GM23338 (cell line): ENCODE measurements at regions not wholly inside any gene's neighbourhood (a gene's known extent, or its start where the extent isn't known, plus 50 kb on each side); places are given as distances from the start of the nearest gene placed in this dataset.

Experiments used
- ATAC-seq: fragments of 200-7000 bp; cut with Tn5 transposase; 3 replicates; pipeline ENCODE4 v1.9.1; 2020
- DNase-seq: peaks from one replicate; pipeline ENCODE4 v3.0.0-alpha.2; 2015; ENCODE audit warnings: low spot score
- H2AFZ ChIP-seq: fragments of 200-600 bp; sonication (generic); 2 replicates; pipeline ENCODE4 v1.8.0; 2016; ENCODE audit warnings: antibody characterized with exemption, mild to moderate bottlenecking, moderate library complexity
- H3F3A ChIP-seq: fragments of 200-600 bp; sonication (generic); replicated peaks from 2 replicates; pipeline ENCODE4 v1.8.0; 2017; ENCODE audit warnings: antibody characterized with exemption, mixed run types, low read depth
- H3K27ac ChIP-seq: fragments of 200-600 bp; sonication (generic); 2 replicates; pipeline ENCODE4 v1.6.1; 2016; ENCODE audit warnings: low read depth
- H3K27me3 ChIP-seq: fragments of 200-600 bp; sonication (generic); 2 replicates; pipeline ENCODE4 v1.8.0; 2016; ENCODE audit warnings: mild to moderate bottlenecking, mixed run types, moderate library complexity; ENCODE audit not compliant: insufficient read depth
- H3K36me3 ChIP-seq: fragments of 200-600 bp; sonication (generic); 2 replicates; pipeline ENCODE4 v1.8.0; 2016; ENCODE audit warnings: mild to moderate bottlenecking; ENCODE audit not compliant: insufficient read depth
- H3K4me1 ChIP-seq: fragments of 200-600 bp; sonication (generic); 2 replicates; pipeline ENCODE4 v1.8.0; 2016; ENCODE audit warnings: mild to moderate bottlenecking, moderate library complexity; ENCODE audit not compliant: insufficient read depth
- H3K4me2 ChIP-seq: fragments of 200-600 bp; sonication (generic); 2 replicates; pipeline ENCODE4 v1.7.1; 2017; ENCODE audit warnings: mixed run types
- H3K4me3 ChIP-seq: fragments of 200-600 bp; sonication (generic); 2 replicates; pipeline ENCODE4 v1.6.1; 2016; ENCODE audit warnings: mixed run types
- H3K79me2 ChIP-seq: fragments of 200-600 bp; sonication (generic); replicated peaks from 2 replicates; pipeline ENCODE4 v1.8.0; 2017; ENCODE audit warnings: mild to moderate bottlenecking; ENCODE audit not compliant: insufficient read depth
- H3K9me2 ChIP-seq: fragments of 200-600 bp; sonication (generic); 2 replicates; pipeline ENCODE4 v1.8.0; 2017; ENCODE audit not compliant: insufficient read depth
- H4K20me1 ChIP-seq: fragments of 200-600 bp; sonication (generic); replicated peaks from 2 replicates; pipeline ENCODE4 v1.8.0; 2017; ENCODE audit warnings: mild to moderate bottlenecking; ENCODE audit not compliant: insufficient read depth
- H3K27ac Mint-ChIP-seq: 2 replicates; pipeline ENCODE4 v1.8.0; 2020; ENCODE audit warnings: inconsistent platforms, mild to moderate bottlenecking, moderate library complexity, mixed read lengths
- H3K27me3 Mint-ChIP-seq: 3 replicates; pipeline ENCODE4 v1.8.0; 2022; ENCODE audit warnings: low read depth, mild to moderate bottlenecking, moderate library complexity, mixed read lengths, inconsistent platforms; ENCODE audit not compliant: insufficient read depth, poor library complexity
- H3K36me3 Mint-ChIP-seq: 3 replicates; pipeline ENCODE4 v1.8.0; 2021; ENCODE audit warnings: low read depth, mild to moderate bottlenecking, inconsistent platforms, moderate library complexity, mixed read lengths
- H3K4me1 Mint-ChIP-seq: 3 replicates; pipeline ENCODE4 v1.8.0; 2020; ENCODE audit warnings: mild to moderate bottlenecking, inconsistent platforms, mixed read lengths
- H3K4me3 Mint-ChIP-seq: 3 replicates; pipeline ENCODE4 v1.8.0; 2021; ENCODE audit warnings: moderate library complexity, mild to moderate bottlenecking, inconsistent platforms, mixed read lengths
- H3K9me3 Mint-ChIP-seq: 3 replicates; pipeline ENCODE4 v1.8.0; 2020; ENCODE audit warnings: moderate library complexity, mild to moderate bottlenecking, inconsistent platforms, mixed read lengths
- CREB1 ChIP-seq: fragments of 250-450 bp; sonication (Bioruptor Pico); IDR thresholded peaks from 2 replicates; pipeline ENCODE4 v1.5.0; 2020; ENCODE audit warnings: low read depth, mild to moderate bottlenecking, moderate library complexity
- EZH2phosphoT487 ChIP-seq: fragments of 200-600 bp; sonication (generic); IDR thresholded peaks from one replicate; pipeline ENCODE4 v1.8.1; 2018; ENCODE audit warnings: antibody characterized with exemption; ENCODE audit not compliant: unreplicated experiment
- JUNB ChIP-seq: IDR thresholded peaks from one replicate; pipeline ENCODE4 v1.6.1; 2016; ENCODE audit warnings: antibody characterized with exemption; ENCODE audit not compliant: unreplicated experiment
- STAT1 ChIP-seq: IDR thresholded peaks from one replicate; pipeline ENCODE4 v1.6.1; 2016; ENCODE audit warnings: antibody characterized with exemption; ENCODE audit not compliant: unreplicated experiment
- ZNF114 ChIP-seq: fragments of 250-450 bp; sonication (Bioruptor Pico); IDR thresholded peaks from 2 replicates; pipeline ENCODE4 v1.5.0; 2020; ENCODE audit warnings: mild to moderate bottlenecking, moderate library complexity
- ZNF331 ChIP-seq: fragments of 250-450 bp; sonication (Bioruptor Pico); IDR thresholded peaks from 2 replicates; pipeline ENCODE4 v1.5.0; 2020; ENCODE audit warnings: low read depth, mild to moderate bottlenecking, moderate library complexity
- TF ChIP-seq, protein P1 (sequence below), 2 experiments: fragments of 200-600 bp in 1 of 2; sonication (generic) in 1 of 2; conservative IDR thresholded peaks; 2 replicates each; pipeline versions ENCODE4 v1.5.1 to v1.6.1; 2016 to 2017; ENCODE audit warnings: antibody characterized with exemption in 2 of 2, low read depth in 2 of 2, mild to moderate bottlenecking in 2 of 2, moderate library complexity in 1 of 2
- TF ChIP-seq, protein P2 (sequence below): fragments of 250-450 bp; sonication (Bioruptor Pico); IDR thresholded peaks from 2 replicates; pipeline ENCODE4 v1.5.0; 2020; ENCODE audit warnings: mild to moderate bottlenecking, moderate library complexity
- TF ChIP-seq, protein P3 (sequence below): IDR thresholded peaks from one replicate; pipeline ENCODE4 v1.6.1; 2018; ENCODE audit warnings: antibody characterized with exemption; ENCODE audit not compliant: unreplicated experiment

DNA sequence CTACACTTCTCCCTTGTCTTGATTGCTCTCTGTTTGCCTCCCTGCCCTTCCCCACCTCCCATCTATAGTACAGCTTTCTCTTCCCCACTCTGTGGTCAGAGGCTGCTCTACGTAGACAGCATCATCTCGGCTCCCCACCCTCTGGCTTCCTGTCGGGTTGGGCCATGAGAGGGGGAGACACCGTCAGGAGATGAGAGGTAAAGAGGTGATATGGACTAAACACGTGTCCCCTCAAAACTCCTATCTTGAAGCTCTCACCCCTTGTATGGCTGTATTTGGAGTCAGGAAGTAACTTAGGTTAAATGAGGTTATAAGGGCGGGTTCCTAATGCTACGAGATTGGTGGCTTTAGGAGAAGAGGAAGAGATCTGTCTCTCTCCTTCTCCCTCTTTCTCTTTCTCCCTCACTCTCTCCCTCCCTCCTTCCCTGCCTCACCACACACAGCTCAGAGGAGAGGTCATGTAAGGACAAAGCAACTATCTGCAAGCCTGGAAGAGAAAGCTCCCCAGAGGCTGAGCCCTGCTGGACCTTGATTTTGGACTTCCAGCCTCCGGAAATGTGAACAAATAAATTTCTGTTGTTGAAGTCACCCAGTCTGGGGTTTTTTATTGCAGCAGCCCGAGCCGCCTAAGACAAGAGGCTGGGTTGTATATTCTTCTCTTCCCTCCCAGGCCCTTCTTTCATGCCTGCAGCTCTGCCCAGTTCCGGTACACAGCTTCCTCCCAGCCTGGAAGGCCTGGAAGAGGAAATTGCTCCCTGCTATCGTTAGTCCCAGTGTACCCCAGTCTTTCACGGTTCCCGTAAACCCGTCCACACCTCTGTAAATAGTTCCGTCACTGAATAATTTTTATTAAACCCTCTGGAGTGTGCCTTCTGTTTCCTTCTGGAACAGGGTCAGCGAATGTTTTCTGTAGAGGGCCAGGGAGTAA, 138.0 kb downstream of the AKAIN1 start:
- Histone ChIP-seq H3K4me1 (no peaks in the 10 kb centered on the region), H3K9me2 (no peaks in the 10 kb centered on the region), H3K4me3 (no peak overlapping the region), H3F3A (no peaks in the 10 kb centered on the region), H3K27ac (no peak overlapping the region), H3K27me3 (no peaks in the 10 kb centered on the region), H3K36me3 (no peaks in the 10 kb centered on the region), H3K4me2 (no peak overlapping the region), H4K20me1 (no peaks in the 10 kb centered on the region), H2AFZ (no peak overlapping the region; the same call in 1 of the 2 replicates), H3K79me2 (no peaks in the 10 kb centered on the region)
- Mint-ChIP-seq H3K4me3 (no peak overlapping the region), H3K9me3 (no peaks in the 10 kb centered on the region), H3K36me3 (no peaks in the 10 kb centered on the region), H3K4me1 (peaks cover 8% of the 10 kb centered on the region), H3K27ac (no peak overlapping the region), H3K27me3 (no peaks in the 10 kb centered on the region)
- DNase-seq, result no peak
- peak; percentile 59 for ATAC-seq
- TF ChIP-seq EZH2phosphoT487 (no peak), ZNF114 (no peak), ZNF331 (CRISPR knock-in tag) (no peak), CREB1 (CRISPR knock-in tag) (no peak), STAT1 (no peak), JUNB (no peak)
- TF ChIP-seq, protein P1, sequence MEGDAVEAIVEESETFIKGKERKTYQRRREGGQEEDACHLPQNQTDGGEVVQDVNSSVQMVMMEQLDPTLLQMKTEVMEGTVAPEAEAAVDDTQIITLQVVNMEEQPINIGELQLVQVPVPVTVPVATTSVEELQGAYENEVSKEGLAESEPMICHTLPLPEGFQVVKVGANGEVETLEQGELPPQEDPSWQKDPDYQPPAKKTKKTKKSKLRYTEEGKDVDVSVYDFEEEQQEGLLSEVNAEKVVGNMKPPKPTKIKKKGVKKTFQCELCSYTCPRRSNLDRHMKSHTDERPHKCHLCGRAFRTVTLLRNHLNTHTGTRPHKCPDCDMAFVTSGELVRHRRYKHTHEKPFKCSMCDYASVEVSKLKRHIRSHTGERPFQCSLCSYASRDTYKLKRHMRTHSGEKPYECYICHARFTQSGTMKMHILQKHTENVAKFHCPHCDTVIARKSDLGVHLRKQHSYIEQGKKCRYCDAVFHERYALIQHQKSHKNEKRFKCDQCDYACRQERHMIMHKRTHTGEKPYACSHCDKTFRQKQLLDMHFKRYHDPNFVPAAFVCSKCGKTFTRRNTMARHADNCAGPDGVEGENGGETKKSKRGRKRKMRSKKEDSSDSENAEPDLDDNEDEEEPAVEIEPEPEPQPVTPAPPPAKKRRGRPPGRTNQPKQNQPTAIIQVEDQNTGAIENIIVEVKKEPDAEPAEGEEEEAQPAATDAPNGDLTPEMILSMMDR (conservative IDR thresholded peaks at IDR 0.05; ENCODE audit: low read depth in 2 of 2), result no peak
- TF ChIP-seq, protein P2, sequence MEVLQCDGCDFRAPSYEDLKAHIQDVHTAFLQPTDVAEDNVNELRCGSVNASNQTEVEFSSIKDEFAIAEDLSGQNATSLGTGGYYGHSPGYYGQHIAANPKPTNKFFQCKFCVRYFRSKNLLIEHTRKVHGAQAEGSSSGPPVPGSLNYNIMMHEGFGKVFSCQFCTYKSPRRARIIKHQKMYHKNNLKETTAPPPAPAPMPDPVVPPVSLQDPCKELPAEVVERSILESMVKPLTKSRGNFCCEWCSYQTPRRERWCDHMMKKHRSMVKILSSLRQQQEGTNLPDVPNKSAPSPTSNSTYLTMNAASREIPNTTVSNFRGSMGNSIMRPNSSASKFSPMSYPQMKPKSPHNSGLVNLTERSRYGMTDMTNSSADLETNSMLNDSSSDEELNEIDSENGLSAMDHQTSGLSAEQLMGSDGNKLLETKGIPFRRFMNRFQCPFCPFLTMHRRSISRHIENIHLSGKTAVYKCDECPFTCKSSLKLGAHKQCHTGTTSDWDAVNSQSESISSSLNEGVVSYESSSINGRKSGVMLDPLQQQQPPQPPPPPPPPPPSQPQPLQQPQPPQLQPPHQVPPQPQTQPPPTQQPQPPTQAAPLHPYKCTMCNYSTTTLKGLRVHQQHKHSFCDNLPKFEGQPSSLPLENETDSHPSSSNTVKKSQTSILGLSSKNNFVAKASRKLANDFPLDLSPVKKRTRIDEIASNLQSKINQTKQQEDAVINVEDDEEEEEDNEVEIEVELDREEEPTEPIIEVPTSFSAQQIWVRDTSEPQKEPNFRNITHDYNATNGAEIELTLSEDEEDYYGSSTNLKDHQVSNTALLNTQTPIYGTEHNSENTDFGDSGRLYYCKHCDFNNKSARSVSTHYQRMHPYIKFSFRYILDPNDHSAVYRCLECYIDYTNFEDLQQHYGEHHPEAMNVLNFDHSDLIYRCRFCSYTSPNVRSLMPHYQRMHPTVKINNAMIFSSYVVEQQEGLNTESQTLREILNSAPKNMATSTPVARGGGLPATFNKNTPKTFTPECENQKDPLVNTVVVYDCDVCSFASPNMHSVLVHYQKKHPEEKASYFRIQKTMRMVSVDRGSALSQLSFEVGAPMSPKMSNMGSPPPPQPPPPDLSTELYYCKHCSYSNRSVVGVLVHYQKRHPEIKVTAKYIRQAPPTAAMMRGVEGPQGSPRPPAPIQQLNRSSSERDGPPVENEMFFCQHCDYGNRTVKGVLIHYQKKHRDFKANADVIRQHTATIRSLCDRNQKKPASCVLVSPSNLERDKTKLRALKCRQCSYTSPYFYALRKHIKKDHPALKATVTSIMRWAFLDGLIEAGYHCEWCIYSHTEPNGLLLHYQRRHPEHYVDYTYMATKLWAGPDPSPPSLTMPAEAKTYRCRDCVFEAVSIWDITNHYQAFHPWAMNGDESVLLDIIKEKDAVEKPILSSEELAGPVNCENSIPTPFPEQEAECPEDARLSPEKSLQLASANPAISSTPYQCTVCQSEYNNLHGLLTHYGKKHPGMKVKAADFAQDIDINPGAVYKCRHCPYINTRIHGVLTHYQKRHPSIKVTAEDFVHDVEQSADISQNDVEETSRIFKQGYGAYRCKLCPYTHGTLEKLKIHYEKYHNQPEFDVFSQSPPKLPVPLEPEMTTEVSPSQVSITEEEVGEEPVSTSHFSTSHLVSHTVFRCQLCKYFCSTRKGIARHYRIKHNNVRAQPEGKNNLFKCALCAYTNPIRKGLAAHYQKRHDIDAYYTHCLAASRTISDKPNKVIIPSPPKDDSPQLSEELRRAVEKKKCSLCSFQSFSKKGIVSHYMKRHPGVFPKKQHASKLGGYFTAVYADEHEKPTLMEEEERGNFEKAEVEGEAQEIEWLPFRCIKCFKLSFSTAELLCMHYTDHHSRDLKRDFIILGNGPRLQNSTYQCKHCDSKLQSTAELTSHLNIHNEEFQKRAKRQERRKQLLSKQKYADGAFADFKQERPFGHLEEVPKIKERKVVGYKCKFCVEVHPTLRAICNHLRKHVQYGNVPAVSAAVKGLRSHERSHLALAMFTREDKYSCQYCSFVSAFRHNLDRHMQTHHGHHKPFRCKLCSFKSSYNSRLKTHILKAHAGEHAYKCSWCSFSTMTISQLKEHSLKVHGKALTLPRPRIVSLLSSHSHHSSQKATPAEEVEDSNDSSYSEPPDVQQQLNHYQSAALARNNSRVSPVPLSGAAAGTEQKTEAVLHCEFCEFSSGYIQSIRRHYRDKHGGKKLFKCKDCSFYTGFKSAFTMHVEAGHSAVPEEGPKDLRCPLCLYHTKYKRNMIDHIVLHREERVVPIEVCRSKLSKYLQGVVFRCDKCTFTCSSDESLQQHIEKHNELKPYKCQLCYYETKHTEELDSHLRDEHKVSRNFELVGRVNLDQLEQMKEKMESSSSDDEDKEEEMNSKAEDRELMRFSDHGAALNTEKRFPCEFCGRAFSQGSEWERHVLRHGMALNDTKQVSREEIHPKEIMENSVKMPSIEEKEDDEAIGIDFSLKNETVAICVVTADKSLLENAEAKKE (CRISPR knock-in tag), result no peak
- TF ChIP-seq, protein P3, sequence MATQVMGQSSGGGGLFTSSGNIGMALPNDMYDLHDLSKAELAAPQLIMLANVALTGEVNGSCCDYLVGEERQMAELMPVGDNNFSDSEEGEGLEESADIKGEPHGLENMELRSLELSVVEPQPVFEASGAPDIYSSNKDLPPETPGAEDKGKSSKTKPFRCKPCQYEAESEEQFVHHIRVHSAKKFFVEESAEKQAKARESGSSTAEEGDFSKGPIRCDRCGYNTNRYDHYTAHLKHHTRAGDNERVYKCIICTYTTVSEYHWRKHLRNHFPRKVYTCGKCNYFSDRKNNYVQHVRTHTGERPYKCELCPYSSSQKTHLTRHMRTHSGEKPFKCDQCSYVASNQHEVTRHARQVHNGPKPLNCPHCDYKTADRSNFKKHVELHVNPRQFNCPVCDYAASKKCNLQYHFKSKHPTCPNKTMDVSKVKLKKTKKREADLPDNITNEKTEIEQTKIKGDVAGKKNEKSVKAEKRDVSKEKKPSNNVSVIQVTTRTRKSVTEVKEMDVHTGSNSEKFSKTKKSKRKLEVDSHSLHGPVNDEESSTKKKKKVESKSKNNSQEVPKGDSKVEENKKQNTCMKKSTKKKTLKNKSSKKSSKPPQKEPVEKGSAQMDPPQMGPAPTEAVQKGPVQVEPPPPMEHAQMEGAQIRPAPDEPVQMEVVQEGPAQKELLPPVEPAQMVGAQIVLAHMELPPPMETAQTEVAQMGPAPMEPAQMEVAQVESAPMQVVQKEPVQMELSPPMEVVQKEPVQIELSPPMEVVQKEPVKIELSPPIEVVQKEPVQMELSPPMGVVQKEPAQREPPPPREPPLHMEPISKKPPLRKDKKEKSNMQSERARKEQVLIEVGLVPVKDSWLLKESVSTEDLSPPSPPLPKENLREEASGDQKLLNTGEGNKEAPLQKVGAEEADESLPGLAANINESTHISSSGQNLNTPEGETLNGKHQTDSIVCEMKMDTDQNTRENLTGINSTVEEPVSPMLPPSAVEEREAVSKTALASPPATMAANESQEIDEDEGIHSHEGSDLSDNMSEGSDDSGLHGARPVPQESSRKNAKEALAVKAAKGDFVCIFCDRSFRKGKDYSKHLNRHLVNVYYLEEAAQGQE, result no peak
